GM21367 (cell line): ENCODE measurements at regions not wholly inside any gene's neighbourhood (a gene's known extent, or its start where the extent isn't known, plus 50 kb on each side); places are given as distances from the start of the nearest gene placed in this dataset.

Source experiments
- ATAC-seq: cut with Tn5 transposase; IDR thresholded peaks from one replicate; pipeline ENCODE4 v1.9.1; 2021; ENCODE audit not compliant: unreplicated experiment

DNA sequence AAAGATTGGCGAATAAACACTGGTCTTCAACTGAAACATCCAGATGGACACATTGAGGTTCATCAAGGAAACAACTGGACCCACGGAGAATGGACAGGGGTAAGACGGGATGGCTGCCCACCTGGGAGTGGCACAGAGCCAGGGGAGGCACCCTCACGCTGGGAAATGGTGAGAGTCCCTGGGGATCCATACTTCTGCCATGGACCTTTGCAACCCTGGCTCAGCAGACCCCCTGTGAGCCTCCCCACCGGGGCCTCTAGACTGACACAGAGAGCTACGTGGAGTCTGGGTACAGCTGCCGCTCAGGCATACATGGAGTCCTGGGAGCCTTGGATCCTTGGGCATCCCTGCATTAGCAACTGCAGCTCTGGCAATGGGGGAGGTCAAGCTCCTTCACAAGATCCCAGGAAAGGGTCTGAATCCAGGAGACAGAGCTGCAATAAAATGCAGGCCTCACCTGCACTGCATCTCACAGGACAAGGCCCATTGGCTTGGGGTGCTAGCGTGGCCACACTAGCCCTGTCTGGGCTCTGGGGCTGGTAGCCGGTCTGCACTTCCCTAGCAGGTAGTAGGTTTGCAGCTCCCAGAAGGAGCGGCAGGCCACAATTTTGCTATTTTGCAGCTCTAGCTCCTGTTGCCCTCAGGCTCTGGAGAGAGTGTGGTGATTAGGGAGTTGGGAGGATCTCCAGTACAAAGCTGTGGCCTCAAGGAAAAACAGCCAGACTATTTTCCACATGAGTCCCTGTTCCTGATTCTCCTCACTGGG is 496.4 kb upstream of the LRRC4C start:
- no peak for ATAC-seq

- no peak for ATAC-seq
These were observed 504.0 kb upstream of the LRRC4C start for GRCh38 chr11:41963406-41963805.

- ATAC-seq = no peak
These were observed 511.2 kb upstream of the LRRC4C start for GRCh38 chr11:41970681-41971080.

DNA sequence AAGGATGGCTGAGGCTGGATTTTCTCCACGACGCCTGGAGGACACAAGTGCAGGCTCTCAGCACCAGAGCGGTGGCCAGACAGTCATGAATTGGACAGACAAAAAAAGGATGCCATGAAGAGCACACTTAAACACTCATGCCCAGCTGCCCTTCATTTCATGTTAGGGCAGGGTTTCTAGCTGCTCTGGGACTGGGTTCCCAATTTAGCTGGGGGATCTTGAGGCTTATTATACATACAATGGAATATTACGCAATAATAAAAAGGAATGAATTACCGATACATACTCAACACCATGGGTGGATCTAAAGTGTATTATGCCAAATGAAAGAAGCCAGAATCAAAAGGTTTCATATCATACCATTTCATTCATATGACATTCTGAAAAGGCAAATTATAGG is 512.1 kb upstream of the LRRC4C start:
- no peak for ATAC-seq

DNA sequence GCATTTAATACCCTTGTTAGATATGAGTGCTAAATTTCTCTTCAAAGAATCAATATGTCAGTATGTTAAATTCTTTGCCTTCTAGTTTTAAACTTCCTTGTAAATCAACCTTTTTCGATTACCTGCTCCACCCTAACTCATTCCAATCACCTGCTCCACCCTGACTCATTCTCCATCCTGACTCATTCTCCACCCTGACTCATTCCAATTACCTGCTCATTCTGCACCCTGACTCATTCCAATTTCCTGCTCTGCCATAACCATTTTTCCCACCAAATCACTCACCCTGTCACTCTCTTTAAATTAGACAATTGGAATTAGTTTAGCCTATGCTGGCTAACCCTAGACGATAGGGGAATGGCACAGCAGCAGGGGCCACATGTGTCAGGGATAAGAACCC is 519.5 kb upstream of the LRRC4C start:
- ATAC-seq = no peak

DNA sequence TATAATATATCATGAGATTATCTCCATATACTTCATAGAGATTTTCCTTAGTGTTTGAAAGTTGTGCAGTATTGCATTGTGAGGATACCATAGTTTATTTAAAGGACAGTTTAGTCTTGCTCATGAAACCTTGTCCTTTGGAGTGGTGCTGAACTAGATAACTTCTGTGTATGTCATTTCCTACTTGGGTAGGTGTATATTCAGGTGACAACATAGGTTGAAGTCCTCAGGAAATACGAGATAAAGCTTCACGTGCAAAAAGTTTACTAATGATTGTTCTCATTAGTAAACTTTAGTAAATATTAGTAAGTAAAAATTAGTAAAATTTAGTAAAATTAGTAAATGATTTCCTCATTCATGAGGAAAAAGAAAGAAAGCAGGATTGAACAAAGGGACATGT is 521.3 kb upstream of the LRRC4C start:
- no peak for ATAC-seq

DNA sequence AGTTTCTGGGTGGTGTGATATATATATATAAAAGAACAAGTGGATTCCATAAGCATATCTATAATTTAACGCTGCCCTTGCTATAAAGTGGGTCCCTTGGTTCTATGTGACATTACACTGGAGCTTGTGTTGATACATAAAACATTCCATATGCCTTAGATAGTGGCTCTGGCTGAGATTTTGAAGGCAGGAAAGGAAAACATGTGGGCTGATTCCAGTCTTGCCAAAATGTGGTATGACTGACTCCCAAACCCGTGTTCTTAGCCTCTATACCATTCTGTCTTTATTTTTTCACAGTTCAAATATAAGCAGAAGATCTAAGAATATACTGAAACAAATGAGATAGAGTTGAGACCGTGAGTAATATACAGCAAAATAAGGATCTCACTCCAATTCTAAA is 522.8 kb upstream of the LRRC4C start:
- ATAC-seq = no peak

- no peak for ATAC-seq
These were observed 523.5 kb upstream of the LRRC4C start for GRCh38 chr11:41982975-41983374.

DNA sequence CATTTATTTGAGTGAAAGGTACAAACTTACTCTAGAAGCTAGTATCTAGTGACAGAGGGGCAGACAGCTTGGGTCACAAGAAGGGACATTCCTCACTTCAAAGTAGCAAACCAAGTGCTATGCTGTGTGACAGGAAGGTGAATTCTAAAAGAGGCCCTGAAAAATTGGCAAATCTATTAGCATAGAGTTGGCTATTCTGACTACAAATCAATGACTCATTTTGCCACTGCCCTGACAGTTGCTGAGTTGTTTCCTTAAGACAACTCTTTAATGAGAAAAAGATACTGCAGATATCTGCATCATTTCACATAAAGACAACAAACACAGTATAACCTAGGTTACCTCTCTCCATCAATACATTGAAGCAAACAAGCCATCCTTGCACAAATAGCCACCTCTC is 524.0 kb upstream of the LRRC4C start:
- no peak for ATAC-seq

GRCh38 chr11:41984023-41984422 is 524.6 kb upstream of the LRRC4C start:
- ATAC-seq = no peak

DNA sequence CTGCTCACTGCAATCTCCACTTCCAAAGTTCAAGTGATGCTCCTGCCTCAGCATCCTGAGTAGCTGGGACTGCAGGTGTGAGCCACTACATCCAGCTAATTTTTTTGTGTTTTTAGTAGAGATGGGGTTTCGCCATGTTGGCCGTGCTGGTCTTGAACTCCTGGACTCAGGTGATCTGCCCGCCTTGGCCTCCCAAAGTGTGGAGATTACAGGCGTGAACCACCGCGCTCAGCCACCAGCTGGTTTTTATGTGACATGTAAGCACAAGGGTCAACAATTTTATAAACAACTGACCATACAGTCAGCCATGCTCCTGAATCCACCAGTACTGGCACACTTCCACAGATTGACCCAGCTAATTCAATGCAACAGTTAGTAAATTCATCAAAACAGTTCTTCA is 526.3 kb upstream of the LRRC4C start:
- no peak for ATAC-seq

DNA sequence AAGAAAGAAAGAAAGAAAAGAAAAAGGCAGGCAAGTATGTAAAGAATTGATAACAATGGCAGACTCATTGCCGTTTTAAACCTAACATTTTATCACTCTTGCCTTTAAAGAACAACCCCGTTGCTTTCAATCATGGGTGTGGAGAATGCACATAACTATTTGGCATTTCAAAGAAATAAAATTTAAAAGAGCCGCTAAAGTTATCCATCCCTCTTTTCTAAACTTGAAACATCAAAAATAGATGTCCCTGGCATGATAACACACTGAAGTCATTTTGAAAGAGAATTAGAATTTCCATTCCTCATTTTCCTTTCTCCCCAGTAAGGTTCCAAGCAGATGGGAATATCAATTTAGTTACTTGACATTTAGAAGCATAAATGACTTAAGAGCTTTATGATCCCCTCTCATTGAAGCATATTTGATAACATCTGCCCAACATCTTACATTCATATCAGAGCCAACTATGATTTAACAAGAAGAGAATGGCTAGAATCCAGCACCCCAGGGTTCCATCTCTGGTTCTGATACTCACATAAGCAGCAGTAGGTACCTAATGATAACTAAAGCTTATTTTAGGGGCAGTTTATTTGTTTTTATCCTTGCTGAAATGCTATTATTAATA is 529.6 kb upstream of the LRRC4C start:
- no peak for ATAC-seq

GRCh38 chr11:41989823-41990380 is 530.5 kb upstream of the LRRC4C start:
- no peak for ATAC-seq

GRCh38 chr11:41996533-41996932 is 537.1 kb upstream of the LRRC4C start:
- ATAC-seq = no peak

DNA sequence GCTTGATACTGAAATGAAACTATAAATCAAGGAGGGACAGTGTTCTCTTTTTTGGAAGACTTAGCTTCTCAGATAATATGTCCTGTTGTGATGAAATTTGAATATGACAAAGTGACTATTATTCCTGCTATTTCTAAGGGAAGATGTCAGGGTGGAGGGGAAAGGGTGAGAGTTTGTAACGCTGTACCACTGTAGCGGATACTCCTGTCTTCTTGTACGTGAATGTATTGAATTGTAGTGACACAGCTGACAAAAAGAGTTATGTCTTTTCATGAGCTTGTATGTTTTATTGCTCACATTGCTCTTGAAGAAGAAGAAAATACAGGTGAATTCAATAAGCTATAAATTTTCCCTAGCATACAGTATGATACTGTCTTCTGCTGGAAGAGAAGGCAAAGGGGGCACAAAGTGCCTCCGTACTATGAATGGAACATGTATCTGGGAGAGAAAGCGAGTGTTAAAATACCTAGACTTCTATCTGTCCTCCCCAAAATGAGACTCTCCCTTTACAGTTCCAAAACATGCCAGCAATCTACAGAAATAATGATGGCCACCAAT is 538.5 kb upstream of the LRRC4C start:
- ATAC-seq = no peak

GRCh38 chr11:41999066-41999465 is 539.6 kb upstream of the LRRC4C start:
- ATAC-seq = no peak

DNA sequence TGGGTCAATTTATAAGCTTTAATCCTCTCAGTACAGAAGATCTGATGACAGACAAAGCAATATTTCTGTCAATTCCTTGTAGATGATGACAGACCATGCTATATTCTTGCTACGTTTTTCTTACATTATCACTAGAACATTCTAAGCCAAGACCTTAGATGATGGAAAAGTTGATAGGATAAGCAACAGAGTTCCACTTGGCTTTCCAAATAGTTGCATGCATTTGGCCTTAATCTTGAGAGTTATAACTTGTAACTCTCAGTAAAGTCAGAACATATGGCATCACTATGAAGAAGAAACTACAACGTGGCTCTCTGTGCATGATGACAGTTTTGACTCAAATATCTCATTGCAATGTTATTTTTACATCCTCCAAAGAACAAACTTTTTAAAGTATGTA is 544.3 kb upstream of the LRRC4C start:
- no peak for ATAC-seq

DNA sequence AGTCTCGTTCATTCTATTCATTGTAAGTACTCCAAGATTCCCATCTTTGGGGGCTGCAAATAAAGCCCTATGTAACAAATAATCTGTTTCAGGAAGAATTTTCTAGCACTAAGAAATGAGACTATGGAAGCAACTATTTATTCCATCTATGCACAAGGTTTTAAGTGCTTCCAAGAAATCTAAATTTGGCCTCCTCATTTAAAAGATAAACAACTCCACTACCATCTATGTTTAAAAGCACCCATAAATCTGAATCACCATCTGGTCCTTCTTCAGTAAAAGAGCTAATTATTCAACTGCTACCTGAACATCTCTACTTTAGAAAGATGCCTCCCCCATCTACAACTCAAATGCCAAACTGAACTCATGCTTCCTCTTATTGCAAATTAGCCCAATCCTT is 547.3 kb upstream of the LRRC4C start:
- no peak for ATAC-seq

DNA sequence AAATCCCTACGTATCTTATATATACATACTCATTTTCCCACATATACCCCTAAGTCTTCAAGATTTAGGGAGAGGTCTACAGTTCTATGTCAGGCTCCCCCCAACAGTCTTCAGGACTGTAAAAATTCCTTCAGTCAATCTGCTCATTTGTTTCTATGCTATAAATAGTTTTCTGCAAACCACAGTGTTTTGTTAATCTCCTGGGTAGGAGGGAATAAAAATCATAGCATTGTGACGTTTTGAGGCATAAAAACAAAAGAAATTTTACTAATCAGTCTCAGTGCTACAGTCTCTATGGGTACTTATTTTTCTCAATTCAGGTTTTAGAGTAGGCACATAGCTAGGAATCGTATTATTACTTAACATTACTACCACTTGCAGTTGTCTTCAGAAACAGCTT is 552.8 kb upstream of the LRRC4C start:
- no peak for ATAC-seq

DNA sequence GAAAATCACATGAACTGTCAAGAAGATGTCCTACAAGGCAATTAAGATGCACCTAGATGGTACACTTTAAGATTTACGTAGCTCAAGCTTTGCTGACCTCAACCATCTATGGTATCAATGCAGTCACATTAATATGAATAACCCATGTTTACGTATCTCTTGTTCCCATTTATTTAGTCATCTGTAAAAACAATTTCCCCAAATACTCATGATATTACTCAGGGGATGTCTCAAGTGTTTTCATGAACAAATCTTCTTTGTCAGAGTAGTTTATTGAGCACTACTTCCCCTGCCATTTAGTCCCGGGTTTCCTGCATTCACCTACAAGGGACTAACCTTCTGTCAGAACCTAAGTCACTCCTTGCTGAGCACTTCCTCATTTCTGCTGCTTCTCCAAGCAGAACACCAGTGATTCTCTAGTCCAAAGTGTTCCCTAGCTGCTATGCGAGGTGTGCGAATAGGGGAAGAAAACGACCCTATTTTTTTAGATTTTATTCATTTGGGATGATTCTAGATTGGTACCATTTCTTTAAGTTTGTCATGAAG is 554.3 kb upstream of the LRRC4C start:
- ATAC-seq = no peak

GRCh38 chr11:42021911-42022310 is 562.5 kb upstream of the LRRC4C start:
- ATAC-seq = no peak

GRCh38 chr11:42023267-42023666 is 563.8 kb upstream of the LRRC4C start:
- ATAC-seq = no peak
